Stimulated activated CD8-positive, alpha-beta memory T cell treated with anti-CD3 and anti-CD28 coated beads, Interleukin-4, amount 100 ng/mL, for 24 hours (primary cell): ENCODE measurements at regions not wholly inside any gene's neighbourhood (a gene's known extent, or its start where the extent isn't known, plus 50 kb on each side); places are given as distances from the start of the nearest gene placed in this dataset.
A peak's percentile ranks its signal among the peaks of the same experiment; 100 is the strongest.

Source experiments
- DNase-seq: peaks from one replicate; pipeline ENCODE4 v3.0.0-alpha.2; 2020; ENCODE audit warnings: low read depth

- no peak for DNase-seq
Measured at GRCh38 chr15:69718916-69719315, 266.3 kb downstream of the RPLP1 start.

GRCh38 chr15:69719527-69720240 is 267.1 kb downstream of the RPLP1 start:
- DNase-seq = peak; percentile 39

DNA sequence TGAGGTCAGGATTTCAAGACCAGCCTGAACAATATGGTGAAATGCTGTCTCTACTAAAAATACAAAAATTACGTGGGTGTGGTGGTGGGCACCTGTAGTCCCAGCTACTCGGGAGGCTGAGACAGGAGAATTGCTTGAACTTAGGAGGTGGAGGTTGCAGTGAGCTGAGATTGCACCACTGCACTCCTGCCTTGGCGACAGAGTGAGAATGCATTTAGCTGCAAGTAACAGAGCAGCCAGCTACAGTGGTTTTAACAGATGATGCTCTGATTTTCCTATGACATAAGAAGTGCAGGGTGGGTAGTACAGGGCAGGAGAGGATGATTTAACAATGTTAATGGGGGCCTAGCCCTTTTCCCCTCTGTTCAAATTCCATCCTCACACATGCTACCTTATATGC is 267.9 kb downstream of the RPLP1 start:
- DNase-seq = no peak

GRCh38 chr15:69722924-69723323 is 270.3 kb downstream of the RPLP1 start:
- no peak for DNase-seq

DNA sequence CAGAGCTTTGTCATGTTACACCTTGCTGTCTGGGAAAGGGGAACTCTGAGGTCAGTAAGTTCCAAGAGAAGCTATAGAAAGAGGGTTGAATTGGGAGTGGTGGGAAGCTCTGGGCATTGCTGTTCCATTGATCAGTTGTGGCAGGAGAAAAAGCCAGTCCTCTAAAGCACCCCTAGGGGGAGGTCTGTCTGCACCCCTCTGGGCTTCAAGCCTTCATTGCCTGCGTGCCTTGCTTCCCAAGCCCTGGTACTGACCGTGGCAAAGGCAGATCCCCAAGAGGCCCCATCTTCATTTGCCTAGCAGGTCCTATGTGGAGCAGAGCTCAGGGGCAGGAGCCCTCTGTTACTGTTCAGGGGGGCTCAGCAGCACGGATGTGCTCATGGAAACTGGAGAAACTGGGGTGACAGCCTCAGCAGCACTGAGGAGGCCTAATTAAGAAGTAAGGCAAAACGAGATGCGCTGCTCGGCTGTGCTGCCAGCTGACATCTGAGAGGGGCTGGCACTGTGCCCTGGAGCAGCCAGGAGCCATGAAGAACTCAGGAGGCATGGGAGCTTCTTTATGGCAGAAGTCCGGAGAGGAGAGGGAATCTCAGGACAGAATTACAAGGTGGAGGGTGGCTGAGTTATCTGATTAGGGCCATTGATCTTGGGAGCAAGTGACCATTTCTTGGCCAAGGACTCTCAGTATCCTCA is 270.9 kb downstream of the RPLP1 start:
- no peak for DNase-seq

DNA sequence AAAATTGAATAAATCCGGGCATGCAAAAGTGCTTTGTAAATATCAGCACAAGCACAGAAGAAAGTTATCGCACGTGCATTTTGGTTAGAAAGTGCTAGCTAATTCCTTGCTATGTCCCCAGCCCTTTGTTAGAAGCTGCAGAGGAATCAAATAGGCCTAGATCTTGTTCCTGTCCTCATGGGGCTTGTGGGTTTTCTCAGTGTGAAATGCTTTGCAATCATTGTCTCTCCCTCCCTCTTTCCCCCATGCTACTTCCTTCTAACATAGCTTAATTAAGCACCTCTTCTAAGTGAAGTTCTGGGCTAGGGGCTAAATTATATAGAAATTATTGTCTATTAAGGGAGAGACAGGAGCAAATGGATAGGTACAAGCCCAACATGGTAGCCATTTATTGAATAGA is 271.7 kb downstream of the RPLP1 start:
- DNase-seq = no peak

DNA sequence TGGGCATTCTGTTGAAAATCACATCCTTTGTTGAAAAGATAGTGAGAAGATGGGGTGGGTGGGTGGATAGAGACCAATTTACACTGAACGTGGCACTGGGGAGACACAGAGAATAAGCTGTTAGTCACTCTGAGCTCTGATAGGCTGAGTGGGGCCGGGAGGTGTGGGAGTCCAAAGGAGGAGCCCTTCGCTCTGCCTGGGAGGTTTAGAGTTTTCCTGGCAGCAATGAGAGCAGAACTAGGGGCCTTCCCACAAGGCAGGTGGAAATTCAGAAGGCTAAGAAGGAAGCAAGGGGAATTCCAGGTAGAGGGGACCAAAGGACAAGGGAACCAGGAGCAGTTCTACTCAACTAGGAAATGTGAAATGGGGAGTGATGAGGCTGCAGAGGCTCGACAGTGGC is 272.7 kb downstream of the RPLP1 start:
- no peak for DNase-seq

DNA sequence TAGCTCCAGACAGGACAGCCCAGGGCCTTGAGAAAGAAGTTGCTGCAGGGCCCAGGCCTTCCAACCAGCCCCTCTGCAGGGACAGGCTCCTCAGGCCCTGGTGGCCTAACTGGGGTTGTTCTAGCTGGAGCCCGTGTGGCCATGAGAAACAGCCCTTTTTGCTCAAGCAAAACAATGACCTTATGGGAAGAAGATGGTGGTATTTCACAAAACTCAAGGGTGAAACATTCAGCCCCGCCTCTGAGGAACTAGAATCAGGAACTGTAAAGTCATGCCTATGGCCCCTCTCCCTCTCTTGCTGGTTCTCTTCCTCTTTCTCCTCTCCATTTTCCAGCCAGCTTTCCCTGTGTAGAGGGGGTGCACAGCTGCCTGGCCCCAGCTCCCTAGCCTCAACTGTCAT is 273.3 kb downstream of the RPLP1 start:
- no peak for DNase-seq

- DNase-seq = no peak
Measured at GRCh38 chr15:69727121-69727924, 274.7 kb downstream of the RPLP1 start.

DNA sequence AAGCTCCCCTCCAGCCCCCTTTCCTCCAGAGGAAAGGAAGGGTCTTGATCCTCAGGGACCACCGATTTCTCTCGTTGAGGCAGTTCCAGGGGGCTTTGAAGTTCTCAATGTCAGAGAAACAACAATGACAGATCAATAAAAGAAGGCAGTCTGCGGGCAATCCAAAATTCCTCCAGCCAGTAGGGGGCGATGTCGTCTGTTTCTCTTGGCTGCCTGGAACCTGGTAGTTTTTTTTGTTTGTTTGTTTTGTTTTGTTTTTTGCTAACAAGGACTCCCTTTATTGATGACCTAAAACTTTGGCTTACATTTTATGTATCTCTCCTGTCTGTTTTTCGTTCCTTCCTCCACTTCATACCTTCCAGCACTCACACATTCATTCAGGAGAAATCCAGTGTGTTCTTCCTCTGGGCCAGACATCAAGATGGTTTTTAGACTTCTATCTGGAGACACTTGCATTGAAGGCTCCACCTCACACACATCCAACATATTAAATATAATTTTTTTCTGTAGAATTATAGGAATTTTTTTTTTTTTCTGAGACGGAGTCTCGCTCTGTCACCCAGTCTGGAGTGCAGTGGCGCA is 276.6 kb downstream of the RPLP1 start:
- DNase-seq = peak; percentile 61

- no peak for DNase-seq
Measured at GRCh38 chr15:69730281-69731080, 277.9 kb downstream of the RPLP1 start.

DNA sequence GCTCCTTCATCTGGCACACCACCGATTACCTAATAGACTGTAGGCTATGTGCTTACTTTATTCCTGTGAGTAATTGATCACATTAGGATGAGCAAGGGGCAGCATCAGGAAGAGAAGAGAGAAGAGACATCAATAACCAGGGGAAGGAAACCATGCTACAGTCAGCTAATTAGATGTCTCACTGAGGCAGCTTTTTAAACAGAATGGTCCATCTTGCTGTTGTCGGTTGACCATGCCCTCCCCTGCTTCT is 278.4 kb downstream of the RPLP1 start:
- DNase-seq = no peak

GRCh38 chr15:69731581-69731980 is 279.0 kb downstream of the RPLP1 start:
- DNase-seq = no peak

DNA sequence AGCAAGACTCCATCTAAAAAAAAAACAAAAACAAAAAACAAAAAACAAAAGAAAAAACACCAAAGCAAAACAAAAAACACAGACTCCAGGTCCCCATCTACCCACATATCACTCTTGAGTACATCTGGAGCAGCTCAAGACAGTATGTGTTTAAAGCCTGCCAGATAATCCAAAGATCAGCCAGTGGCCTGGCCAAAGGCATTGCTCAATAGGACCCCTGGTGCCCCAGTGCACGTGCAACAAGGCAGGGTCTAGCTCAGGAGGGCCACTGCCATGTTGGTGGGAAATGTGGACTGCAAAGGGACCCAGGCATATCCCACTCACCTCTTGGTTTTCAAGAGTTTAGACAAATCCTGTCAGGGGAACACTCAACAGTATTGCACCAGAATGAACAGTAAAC is 279.5 kb downstream of the RPLP1 start:
- DNase-seq = no peak

- no peak for DNase-seq
Measured at GRCh38 chr15:69734699-69735098, 282.1 kb downstream of the RPLP1 start.

- no peak for DNase-seq
Measured at GRCh38 chr15:69735121-69735520, 282.5 kb downstream of the RPLP1 start.

GRCh38 chr15:69736161-69736560 is 283.5 kb downstream of the RPLP1 start:
- no peak for DNase-seq

- no peak for DNase-seq
Measured at GRCh38 chr15:69737916-69738315, 285.3 kb downstream of the RPLP1 start.

DNA sequence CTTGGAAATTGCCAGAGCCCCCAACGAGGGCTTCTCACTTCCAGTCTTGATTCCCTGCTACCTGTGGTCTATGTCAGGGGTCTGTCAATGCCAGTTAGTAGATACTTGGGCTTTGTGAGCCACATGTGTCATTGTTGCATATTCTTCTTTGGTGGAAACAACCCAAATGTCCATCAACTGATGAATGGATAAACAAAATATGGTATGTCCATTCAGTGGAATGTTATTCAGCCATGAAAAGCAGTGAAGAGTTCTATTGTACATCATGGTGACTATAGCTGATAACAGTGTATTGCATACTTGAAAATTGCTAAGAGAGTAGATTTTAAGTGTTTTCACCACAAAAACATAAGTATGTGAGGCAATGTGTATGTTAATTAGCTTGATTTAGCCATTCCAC is 288.1 kb downstream of the RPLP1 start:
- DNase-seq = no peak

DNA sequence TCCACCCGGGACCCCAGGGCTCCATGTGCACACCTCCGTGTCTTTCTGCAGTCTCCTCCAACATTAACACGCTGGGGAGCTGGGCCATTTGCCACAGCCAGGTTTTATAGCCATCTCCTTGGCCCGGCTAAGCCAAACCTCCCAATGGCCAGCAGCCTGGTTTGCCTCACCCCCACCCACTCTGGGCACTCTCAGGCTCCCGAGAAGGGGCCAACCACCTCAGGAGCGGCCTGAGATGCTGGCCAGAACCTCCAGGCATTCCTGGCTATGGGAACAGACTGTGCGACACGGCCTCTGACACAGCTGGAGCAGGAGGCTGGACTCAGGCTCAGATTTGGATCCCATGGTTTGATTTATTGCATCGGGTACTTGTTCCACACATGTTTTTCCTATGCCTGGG is 289.7 kb downstream of the RPLP1 start:
- DNase-seq = no peak

- DNase-seq = no peak
Measured at GRCh38 chr15:69743091-69743490, 290.5 kb downstream of the RPLP1 start.
